GM18868 (cell line): ENCODE measurements at regions not wholly inside any gene's neighbourhood (a gene's known extent, or its start where the extent isn't known, plus 50 kb on each side); places are given as distances from the start of the nearest gene placed in this dataset.

Source experiments
- ATAC-seq: cut with Tn5 transposase; IDR thresholded peaks from one replicate; pipeline ENCODE4 v1.9.1; 2021; ENCODE audit warnings: mild to moderate bottlenecking, moderate library complexity; ENCODE audit not compliant: unreplicated experiment

DNA sequence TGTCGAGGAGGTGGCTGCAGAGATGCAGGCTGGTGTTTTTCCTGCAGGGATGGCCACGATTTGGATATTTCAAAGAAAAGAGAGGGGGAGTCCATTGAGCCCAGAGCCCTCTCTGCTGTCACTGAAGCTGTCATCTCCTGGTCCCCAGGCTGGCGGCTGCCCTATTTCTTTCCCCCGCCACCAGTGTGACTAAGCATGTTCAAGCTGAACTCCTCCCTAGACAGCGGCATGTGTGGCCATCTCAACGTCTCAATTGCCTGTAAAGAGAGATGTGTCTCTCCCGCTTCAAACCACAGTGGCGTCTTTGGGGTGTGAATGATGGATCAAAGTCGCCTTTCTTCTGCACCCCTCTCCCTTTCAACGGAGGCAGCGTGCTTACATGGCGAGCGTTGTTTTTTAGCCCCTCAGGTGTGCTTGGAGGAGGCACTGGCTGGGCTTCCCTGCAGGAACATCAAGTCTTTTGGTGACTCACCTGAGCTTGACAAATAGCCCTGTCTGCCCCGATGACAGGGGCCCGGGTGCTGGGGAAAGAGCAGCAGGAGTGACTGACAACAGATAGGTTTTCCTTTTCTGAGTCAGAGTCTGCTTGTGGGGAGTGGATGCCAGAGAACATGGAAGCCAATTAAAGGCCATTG lies 346.4 kb upstream of the AJAP1 start:
- ATAC-seq = no peak

DNA sequence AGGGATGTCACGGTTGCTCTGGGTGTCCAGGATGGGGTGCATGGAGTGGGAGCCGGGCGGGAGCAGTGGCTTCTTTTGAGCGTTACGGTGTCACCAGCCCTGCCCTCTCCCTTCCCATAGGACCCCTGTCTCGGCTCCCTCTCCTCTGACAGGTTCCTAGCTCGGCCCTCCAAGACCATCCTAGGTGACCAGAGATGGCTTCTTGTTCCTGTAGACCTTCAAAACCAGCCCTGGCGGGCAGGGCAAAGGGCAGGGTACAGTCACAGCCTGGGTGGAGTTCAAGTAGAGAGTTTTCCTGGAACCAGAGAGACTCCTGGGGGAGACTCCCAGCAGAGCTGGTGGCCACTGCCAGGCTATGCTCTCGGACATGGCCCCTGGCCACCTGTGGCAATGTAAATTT lies 345.6 kb upstream of the AJAP1 start:
- no peak for ATAC-seq

DNA sequence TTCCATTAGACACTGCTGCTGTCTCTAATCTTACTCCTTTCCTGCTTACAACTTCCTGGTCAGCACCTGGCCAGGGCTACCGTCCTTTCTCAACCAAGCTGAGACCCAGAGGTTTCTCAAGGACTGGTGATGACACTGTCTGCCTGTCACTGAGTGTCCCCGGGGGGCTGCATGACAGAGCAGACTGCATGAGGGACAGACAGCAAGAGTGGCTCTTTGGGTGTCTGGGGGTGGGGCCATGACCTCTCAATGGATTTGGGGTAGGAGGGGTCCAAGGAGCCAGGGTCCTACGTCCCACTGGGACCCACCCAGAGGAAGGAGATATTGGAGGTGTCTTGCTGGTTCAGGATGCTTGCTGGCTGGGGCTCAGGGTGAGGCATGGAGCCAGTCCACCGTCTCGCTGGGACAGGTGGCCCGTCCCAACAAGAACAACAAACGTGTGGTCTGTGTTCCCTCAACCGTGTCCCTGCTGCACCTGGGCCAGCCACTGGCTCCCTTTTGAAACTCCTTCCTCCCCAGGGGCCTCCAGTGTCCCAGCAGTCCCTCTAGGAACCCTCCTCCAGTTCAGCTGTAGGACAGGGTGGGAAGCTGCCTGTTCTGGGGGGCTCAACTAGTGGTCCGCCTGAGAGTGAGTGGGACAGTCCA lies 344.6 kb upstream of the AJAP1 start:
- no peak for ATAC-seq

DNA sequence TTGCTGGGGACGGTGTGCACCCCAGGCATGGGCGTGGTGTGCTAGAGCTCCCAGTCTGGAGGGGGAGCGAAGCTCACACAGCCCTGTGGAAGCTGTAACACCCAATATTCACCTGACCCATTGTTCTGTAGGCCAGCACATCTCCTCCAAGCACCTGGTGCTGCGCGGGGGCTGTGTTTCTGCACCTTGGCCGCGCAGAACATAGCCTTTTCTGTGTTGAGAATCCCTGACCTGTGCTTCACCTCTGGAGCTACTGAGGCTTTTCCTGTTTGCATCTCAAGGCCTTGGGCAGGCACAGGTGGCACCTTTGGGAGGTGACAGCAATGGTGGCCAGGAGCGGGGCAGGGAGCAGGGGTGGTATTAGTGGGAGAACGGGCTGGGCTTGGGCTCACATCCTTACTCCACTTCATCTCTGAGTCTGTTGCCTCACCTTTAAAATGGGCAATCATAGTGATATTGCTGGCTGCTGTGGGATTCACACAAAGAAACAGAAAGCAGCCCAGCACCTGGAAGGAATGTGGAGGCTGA lies 343.9 kb upstream of the AJAP1 start:
- no peak for ATAC-seq

DNA sequence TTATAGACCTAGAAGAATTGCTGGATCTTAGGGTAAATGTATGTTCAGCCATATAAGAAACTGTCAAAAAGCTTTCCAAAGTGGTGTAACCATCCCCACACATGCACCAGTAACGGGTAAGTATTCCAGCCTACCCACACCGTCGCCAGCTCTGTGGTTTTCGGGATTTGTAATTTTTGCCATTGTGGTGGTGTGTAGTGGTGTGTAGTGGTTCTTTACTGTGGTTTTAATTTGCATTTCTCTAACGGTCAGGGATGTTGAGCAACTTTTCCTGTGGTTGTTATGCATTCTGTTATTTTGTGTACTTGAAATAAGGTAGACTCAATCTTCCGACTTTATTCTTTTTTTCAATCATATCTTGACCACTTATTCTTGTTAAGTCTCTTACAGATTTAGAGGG lies 342.4 kb upstream of the AJAP1 start:
- ATAC-seq = no peak

DNA sequence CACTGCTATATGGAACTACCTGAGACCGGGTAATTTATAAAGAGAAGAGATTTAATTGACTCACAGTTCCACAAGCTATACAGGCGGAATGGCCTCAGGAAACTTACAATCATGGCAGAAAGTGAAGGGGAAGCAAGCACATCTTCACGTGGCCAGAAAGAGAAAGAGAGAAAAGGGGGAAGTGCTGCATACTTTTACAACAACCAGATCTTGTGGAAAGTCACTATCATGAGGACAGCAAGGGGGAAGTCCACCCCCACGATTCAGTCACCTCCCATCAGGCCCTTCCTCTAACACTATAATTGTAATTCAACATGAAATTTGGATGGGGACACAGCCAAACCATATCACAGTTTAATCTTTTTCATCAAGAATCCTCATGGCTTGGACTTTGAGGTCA lies 339.2 kb upstream of the AJAP1 start:
- ATAC-seq = no peak

DNA sequence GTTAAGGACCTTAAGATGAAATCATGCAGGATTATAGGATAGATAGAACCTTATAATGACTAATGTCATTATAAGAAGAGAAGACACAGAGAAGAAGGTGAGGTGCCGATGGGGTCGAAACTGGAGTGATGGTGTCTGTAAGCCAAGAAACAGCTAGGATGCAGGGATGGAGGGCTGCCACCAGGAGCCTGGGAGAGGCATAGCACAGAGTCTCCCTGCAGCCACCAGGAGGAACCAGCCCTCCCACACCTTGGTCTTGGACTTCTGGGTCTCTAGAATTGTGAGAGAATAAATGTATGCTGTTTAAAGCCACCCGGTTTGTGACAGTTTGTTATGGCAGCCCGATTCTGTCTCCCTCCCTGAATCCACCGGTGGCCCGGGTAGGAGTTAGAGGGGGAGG lies 337.2 kb upstream of the AJAP1 start:
- no peak for ATAC-seq

DNA sequence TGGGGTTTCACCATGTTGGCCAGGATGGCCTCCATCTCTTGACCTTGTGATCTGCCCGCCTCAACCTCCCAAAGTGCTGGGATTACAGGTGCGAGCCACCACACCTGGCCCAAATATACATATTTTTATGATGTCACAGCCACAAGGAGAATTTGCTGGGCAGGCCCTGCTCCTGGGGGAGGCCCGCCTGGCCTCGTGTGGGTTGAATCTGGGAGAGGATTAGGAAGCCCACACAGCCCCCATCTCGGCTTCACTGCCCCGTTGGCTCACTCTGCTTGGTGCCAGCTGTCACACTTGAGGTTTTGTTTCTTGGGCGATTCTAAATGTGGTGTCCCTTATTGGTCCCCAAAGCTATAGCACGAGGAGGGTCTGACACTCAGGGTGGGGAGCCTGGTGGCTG lies 335.7 kb upstream of the AJAP1 start:
- no peak for ATAC-seq

DNA sequence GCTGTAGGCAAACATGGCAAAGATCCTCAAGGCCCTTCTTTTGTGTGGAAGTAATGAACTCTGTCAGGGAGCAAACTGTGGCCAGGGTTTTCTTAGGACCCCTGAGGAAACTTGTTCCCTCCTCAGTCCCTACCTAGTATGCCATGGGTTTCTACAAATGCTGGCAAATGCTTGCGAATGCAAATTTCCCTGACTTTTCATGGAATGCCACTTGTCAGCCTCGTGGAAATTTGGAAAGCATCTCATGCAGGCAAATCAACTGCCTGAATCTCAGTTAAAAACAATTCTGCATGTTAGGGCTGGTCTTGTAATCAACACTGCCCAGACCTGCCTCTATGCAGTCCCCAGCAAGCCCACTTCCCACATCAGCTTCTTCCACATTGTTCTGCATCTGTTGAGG lies 334.9 kb upstream of the AJAP1 start:
- ATAC-seq = no peak

DNA sequence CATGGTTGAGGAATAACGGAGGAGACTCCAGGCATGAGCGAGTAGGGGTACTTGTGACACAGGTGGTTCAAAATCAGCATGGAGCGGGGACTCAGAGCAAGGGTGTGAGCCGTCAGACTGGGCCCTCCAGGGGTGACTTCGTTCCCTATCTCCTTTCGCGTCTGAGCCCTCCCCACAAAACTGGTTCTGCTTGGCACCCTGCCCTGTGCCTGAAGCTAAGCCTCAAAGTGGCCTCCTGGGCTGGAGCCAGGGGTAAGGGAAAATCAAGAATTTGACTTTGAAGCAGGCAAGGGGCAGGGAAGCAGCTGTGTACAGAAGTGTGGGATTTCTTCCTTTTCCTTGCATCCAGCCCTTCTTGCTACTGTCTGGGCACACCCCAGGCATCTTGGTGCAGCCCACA lies 331.5 kb upstream of the AJAP1 start:
- no peak for ATAC-seq

DNA sequence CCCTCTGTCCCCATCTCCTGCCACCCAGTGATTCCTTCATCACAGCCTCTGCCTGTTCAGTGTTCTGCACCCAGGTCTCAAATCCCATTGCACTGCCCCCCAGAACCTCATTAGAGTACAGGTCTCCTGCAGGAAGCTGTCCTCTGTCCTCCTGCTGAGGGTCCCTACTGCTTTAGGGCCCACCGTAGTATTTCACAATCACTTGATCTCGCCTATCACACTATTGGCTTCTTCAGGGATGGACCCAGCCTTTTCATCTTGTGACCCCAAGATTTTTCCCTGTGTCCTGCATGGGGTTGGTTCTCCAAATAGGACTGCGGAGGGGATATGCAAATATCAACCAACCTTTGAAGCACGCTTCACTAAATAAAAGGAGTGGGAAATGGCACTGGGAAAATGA lies 331.1 kb upstream of the AJAP1 start:
- ATAC-seq = no peak

DNA sequence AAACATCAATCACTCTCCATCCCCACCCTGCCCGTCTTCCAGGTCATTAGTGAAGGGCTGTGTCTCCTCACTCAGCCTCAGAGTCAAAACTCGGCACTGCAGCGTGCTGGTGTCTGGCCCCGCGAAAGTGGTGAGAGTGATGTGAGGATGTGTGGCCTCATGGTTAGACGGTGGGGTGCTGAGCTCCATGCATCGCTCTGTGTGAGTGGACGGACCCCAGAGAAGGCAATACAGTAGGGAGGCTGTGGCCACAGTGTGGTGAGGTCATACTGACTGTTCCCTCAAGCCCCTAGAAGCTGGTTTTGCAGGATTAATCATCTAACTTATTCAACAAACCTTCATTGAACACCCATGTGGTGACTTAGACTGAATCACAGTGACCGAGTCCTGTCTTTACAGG lies 329.9 kb upstream of the AJAP1 start:
- no peak for ATAC-seq

DNA sequence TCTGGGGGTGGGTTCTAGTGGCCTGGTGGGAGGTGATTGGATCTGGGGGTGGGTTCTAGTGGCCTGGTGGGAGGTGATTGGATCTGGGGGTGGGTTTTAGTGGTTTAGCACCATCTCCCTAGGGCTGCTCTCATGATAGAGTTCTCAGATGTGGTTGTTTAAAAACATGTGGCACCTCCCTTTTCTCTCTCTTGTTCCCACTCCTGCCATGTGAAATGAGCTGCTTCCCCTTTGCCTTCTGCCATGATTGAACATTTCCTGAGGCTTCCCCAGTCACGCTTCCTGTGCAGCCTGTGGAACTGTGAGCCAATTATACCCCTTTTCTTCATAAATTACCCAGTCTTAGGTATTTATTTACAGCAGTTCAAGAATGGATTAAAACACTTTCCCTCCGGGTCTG lies 327.3 kb upstream of the AJAP1 start:
- ATAC-seq = no peak

DNA sequence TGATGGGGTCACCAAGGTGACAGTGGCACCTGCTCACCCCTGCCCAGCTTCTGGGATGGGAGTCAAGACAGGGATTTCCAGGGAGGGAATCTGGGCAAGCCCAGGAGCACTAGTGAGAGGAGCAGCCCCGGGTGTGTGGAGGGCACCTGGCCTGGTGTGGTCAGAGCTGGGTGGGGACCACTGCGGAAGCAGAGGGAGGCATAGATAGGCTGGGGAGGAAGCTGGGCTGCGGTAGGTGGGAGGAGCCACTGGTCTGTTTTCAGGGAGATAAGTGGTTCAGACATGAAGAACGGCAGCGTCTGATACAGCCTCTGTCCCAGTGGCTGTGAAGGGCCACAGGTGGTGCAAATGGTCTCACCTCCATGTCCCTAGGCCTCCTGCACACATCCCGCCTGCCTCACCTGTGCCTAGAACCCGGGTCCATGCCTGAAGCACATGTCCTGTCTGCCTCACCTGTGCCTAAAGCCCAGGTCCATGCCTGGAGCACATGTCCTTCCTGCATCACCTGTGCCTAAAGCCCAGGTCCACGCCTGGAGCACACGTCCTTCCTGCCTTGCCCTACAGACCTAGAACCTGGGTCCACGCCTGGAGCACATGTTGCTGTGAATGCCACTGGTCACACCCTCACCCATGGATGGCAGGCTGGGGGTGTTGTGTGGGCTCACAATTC lies 325.9 kb upstream of the AJAP1 start:
- ATAC-seq = no peak

DNA sequence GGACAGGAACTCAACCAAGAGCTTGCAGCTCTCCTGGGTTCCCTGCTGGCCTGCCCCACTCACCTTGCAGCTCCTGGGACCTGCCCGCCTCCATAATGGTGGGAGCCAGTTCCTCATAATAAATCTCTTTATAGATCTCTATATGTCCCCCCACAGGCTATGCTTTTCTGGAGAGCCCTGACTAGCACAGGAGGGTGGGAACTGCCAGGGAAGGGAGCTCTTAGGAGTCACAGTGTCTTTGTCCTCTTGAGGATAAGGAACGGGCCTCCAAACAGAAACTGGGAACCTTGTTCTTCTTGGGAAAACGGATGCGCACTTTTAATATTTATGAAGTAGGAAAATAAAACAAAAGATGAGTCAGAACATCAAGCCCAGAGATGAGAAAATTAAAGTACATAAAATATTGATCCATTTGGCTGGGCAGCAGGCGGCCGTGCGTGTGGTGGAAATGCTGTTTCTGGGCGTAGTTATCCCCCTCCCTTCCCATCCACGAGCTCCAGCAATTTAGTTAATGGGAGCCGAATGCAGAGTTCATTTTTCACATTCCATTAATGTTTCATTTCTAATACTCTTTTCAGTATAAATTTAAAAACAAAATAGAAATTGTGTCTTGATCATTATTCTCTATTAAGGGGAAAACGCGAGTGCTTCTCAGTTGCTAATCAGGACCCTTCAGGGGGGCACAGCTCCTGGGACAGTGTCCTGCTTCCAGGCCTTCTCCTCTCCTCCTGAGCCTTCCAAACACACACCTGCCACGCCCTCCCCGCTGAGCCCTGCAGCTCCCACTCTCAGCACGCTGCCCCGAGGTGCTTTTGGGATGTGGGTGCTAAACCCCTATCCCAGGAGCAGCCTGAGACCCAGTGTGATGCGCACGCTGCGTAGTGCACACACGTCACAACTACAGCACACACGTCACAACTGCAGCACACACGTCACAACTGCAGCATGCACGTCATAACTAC lies 323.3 kb upstream of the AJAP1 start:
- ATAC-seq = no peak

DNA sequence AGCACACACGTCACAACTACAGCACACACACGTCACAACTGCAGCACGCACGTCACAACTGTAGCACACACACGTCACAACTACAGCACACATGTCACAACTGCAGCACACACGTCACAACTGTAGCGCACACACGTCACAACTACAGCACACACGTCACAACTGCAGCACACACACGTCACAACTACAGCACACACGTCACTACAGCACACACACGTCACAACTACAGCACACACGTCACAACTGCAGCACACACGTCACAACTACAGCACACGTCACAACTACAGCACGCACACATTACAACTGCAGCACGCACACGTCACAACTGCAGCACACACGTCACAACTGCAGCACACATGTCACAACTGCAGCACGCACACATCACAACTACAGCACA lies 322.6 kb upstream of the AJAP1 start:
- no peak for ATAC-seq

DNA sequence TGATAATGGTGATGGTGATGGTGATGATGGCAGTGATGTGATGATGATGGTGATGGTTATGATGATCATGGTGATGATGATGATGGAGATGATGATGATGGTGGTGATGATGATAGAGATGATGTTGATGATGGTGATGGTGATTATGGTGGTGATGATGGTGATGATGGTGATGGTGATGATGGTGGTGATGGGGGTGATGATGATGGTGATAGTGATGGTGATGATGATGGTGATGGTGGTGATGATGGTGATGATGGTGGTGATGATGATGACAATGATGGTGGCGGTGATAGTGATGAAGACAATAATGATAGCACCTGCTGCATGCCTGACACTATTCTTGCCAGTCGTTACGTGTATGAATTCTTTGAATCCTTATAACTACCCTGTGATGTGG lies 317.9 kb upstream of the AJAP1 start:
- ATAC-seq = no peak

DNA sequence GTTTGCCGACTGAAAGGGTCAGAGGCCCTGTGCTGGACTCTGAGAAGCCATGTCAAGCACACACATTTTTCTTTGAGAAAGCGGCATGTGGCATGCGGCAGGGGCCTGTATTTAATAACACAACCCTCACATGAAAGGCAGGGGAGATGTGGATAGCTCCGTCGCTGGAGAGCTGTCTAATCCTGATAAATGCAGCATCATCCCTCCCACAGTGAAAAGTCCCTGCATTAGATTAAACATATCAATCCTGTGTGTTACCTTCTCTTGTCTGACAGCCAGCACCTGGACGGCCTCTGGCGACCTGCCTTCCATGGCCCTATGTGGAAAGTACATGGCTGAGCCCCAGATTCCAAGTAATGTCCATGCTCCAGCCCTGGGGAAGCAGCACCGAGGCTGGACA lies 313.0 kb upstream of the AJAP1 start:
- no peak for ATAC-seq

DNA sequence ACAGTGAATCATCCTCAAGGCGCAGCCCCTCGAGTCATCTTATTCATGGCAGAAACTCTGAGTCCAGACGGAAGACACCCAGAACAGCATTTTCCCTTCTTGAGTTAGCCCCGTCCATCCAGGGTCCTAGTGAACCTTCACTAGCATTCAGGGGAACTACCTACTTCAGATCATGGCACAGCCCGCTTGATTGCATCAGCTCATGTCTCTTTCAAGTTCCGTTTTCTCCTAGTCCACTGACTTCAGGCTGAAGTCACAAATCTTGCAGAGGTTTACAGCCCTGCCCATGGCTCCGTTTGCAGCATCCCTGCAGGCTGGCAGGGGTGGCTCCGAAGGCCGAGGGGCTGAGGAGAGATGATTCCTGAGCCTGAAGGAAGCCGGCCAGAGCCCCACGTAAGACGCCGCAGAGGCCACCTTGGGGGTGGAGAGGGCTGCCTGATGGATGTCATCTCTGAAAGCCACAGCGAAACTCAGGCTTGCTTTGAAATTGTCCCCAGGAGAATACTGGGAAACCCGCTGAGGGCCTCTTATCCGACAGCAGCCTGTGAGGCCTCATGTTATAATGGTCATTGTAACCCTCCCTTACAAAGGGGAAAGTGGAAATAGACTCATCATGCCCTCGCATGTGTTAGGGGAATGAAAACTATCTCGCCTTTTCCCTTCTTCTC lies 310.2 kb upstream of the AJAP1 start:
- ATAC-seq = no peak

DNA sequence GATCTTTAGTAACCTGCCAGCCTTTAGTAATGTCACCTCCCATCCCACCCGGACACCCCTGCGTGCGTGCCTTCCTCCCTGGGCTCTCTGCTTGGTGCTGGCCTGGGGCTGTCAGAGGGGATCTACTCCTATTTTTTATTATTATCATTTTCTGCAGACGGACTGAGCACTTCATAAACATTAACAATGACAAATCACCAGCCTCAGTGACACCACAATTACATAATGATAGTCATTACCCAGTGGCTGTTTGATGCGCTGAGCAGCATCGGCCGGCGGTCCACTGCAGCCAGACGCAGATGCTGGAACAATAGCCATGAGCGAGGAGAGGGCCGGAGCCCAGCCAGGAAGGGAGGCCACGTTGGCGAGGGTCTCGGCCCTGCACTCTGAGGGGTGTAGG lies 309.3 kb upstream of the AJAP1 start:
- ATAC-seq = no peak

DNA sequence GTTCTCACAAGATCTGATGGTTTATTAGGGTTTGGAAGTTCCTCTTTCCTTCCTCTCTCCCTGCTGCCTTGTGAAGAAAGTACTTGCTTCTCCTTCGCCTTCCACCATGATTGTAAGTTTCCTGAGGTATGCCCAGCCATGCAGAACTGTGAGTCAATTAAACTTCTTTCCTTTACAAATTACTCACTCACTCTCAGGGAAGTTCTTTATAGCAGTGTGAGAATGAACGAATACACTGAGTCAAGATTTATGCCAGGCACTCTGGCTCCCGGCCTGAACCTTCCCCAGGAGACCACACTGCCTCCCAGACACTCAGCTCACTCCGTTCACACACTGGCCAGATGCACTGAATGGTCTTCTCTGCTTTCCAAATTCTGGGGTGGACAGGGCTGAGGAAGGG lies 308.3 kb upstream of the AJAP1 start:
- ATAC-seq = no peak
